AG04449 (cell line): ENCODE measurements at regions not wholly inside any gene's neighbourhood (a gene's known extent, or its start where the extent isn't known, plus 50 kb on each side); places are given as distances from the start of the nearest gene placed in this dataset.

Experiments used
- CTCF ChIA-PET: fragments of 350-600 bp; formaldehyde crosslinking; extraction: SDS; loops from one replicate; lab custom pipeline; 2021; ENCODE audit warnings: antibody characterized with exemption; lab: Yijun Ruan, JAX
- POLR2A ChIA-PET: fragments of 400-600, 350-600 bp; formaldehyde crosslinking; extraction: SDS; loops from one replicate; lab custom pipeline; 2020; ENCODE audit warnings: antibody characterized with exemption, inconsistent platforms; lab: Yijun Ruan, JAX
- DNase-seq: peaks from one replicate; pipeline ENCODE4 v3.0.0-alpha.2; 2010; ENCODE audit warnings: low read depth, low spot score
- H3K4me3 ChIP-seq: 2 replicates; pipeline ENCODE4 v1.5.1; 2011; ENCODE audit warnings: low read depth, mild to moderate bottlenecking, control low read depth, low read length
- CTCF ChIP-seq: IDR thresholded peaks from one replicate; pipeline ENCODE4 v1.5.1; 2011; ENCODE audit warnings: mild to moderate bottlenecking, moderate library complexity, low read length, control low read depth, inconsistent platforms; ENCODE audit not compliant: insufficient read depth; ENCODE audit errors: missing control alignments

GRCh38 chr11:56932572-56933220, 56.0 kb upstream of the OR5AK2 start:
- H3K4me3 ChIP-seq = no peak overlapping the region
- no peak for TF ChIP-seq CTCF
- peak; percentile 4 for DNase-seq
- CTCF ChIA-PET = no interaction called here
- POLR2A ChIA-PET = no interaction called here

GRCh38 chr11:56923116-56923515, 65.6 kb upstream of the OR5AK2 start:
- POLR2A ChIA-PET = no interaction called here
- TF ChIP-seq CTCF = no peak
- no peak overlapping the region for H3K4me3 ChIP-seq
- DNase-seq = no peak
- CTCF ChIA-PET = no interaction called here

GRCh38 chr11:56922421-56922820, 66.3 kb upstream of the OR5AK2 start:
- ChIA-PET POLR2A (no interaction called here), CTCF (no interaction called here)
- no peak overlapping the region for H3K4me3 ChIP-seq
- DNase-seq = no peak
- TF ChIP-seq CTCF = no peak

GRCh38 chr11:56917708-56918400, 70.9 kb upstream of the OR5AK2 start:
- CTCF ChIA-PET = no interaction called here
- POLR2A ChIA-PET = no interaction called here
- no peak for DNase-seq
- no peak overlapping the region for H3K4me3 ChIP-seq
- TF ChIP-seq CTCF = no peak

- POLR2A ChIA-PET = no interaction called here
- CTCF ChIA-PET = no interaction called here
- TF ChIP-seq CTCF = no peak
- H3K4me3 ChIP-seq = no peak overlapping the region
- DNase-seq = no peak
Measured at GRCh38 chr11:56916587-56916986, 72.1 kb upstream of the OR5AK2 start.

- POLR2A ChIA-PET = no interaction called here
- no peak overlapping the region for H3K4me3 ChIP-seq
- DNase-seq = no peak
- TF ChIP-seq CTCF = no peak
- CTCF ChIA-PET = no interaction called here
Measured at GRCh38 chr11:56916162-56916561, 72.6 kb upstream of the OR5AK2 start.
